H1 (cell line): ENCODE measurements at regions not wholly inside any gene's neighbourhood (a gene's known extent, or its start where the extent isn't known, plus 50 kb on each side); places are given as distances from the start of the nearest gene placed in this dataset.

ENCODE experiments used
- ATF3 ChIP-seq: IDR thresholded peaks from 2 replicates; pipeline ENCODE4 v1.6.1; 2011; ENCODE audit warnings: low read depth, mild to moderate bottlenecking, low read length; ENCODE audit not compliant: insufficient read depth
- GTF2F1 ChIP-seq: IDR thresholded peaks from 2 replicates; pipeline ENCODE4 v1.6.1; 2012; ENCODE audit warnings: low read depth, low read length, improper control_type of control experiment, borderline replicate concordance
- MAFK ChIP-seq: IDR thresholded peaks from 2 replicates; pipeline ENCODE4 v1.6.1; 2012; ENCODE audit warnings: low read depth, mild to moderate bottlenecking, improper control_type of control experiment, low read length

GRCh38 chr3:83769791-83770663 is 1188.8 kb upstream of the CADM2 start (continued):
- TF ChIP-seq MAFK (no peak), ATF3 (no peak), GTF2F1 (no peak)
